ENCODE measurements at regions not wholly inside any gene's neighbourhood (a gene's known extent, or its start where the extent isn't known, plus 50 kb on each side); places are given as distances from the start of the nearest gene placed in this dataset.

DNA sequence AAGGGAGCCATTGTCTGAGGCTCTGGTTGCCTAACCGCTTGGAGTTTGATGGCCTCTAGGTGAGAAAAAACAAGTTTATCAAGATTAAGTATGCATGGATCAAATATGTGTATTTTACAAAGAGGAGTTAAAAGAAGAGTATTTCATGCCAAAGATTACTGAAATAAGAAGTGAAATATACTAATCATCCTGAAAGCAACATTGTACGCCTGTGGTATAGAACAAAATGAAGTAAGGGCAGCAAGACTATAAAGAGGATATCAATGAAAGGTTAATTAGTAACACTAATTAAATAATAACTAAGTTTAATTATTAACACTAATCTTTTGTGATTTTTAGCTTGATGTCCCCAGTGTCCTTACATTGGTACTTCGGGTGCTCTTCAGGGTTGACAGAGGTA is 276.7 kb downstream of the CALCRL start:
- no peaks in the 10 kb centered on the region for H3K4me1 ChIP-seq (replicated peaks in 1 of 2; ENCODE audit: control insufficient read depth in 2 of 2, insufficient read depth in 2 of 2, low read length in 2 of 2)
- H3K4me2 ChIP-seq (ENCODE audit: insufficient read depth, low read length) = no peak overlapping the region
- intact Hi-C loops (cut with micrococcal nuclease) = loop anchor here (5.0 kb wide), 2 partner anchors 269 to 309 kb away; no protein-coding TSS in a partner anchor
- CTCF ChIA-PET (ENCODE audit: low intra/inter-chr PET ratio) = no interaction called here
- FAIRE-seq (no peak), DNase-seq (ENCODE audit: extremely low read depth in 1 of 4, low spot score in 3 of 4) (no peak), ATAC-seq (no peak)
- H3K27me3 ChIP-seq (ENCODE audit: control insufficient read depth in 2 of 2, insufficient read depth in 2 of 2, low read length in 2 of 2) = no peaks in the 10 kb centered on the region
- H3K36me3 ChIP-seq (ENCODE audit: control insufficient read depth, insufficient read depth, low read length) = no peaks in the 10 kb centered on the region
- no peaks in the 10 kb centered on the region for H4K20me1 ChIP-seq (replicated peaks; ENCODE audit: control insufficient read depth, insufficient read depth, low read length)
- no peaks in the 10 kb centered on the region for H3K9me1 ChIP-seq (ENCODE audit: control insufficient read depth, insufficient read depth, low read length)
- H3K4me3 ChIP-seq = no peak overlapping the region
- no TSS peak for BruUV-seq (replicated peaks)
- POLR2A ChIA-PET = no interaction called here
- H3K9me3 ChIP-seq (replicated peaks; ENCODE audit: control insufficient read depth, insufficient read depth, low read depth, low read length) = no peaks in the 10 kb centered on the region
- H3K79me2 ChIP-seq (ENCODE audit: control insufficient read depth, insufficient read depth, low read length) = no peaks in the 10 kb centered on the region
- H2AFZ ChIP-seq (ENCODE audit: low read depth, low read length) = no peak overlapping the region
- H3K9ac ChIP-seq (ENCODE audit: insufficient read depth in 1 of 2, low read depth in 2 of 2, low read length in 2 of 2) = no peak overlapping the region
- in situ Hi-C loops (cut with MboI) = no loop called here
- TF ChIP-seq TCFL5 (CRISPR knock-in tag; conservative IDR thresholded peaks at IDR 0.05) = no peak
- no peak for TF ChIP-seq POLR2B (IDR thresholded peaks at IDR 0.05; ENCODE audit: low read depth, partially characterized antibody)
- TF ChIP-seq NR2C2 (CRISPR knock-in tag; IDR thresholded peaks at IDR 0.05) = no peak
- TF ChIP-seq NR2C2 (tag; IDR thresholded peaks at IDR 0.05) = no peak
- no peak for TF ChIP-seq ZNF668 (CRISPR knock-in tag; IDR thresholded peaks at IDR 0.05)
- TF ChIP-seq CBX1 (IDR thresholded peaks at IDR 0.05; ENCODE audit: low read depth) = no peak
- TF ChIP-seq, protein P1, sequence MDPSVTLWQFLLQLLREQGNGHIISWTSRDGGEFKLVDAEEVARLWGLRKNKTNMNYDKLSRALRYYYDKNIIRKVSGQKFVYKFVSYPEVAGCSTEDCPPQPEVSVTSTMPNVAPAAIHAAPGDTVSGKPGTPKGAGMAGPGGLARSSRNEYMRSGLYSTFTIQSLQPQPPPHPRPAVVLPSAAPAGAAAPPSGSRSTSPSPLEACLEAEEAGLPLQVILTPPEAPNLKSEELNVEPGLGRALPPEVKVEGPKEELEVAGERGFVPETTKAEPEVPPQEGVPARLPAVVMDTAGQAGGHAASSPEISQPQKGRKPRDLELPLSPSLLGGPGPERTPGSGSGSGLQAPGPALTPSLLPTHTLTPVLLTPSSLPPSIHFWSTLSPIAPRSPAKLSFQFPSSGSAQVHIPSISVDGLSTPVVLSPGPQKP (CRISPR knock-in tag; IDR thresholded peaks at IDR 0.05) = no peak
- no peak for TF ChIP-seq ILF3 (IDR thresholded peaks at IDR 0.05; ENCODE audit: borderline replicate concordance)
- no peak for TF ChIP-seq LCOR (CRISPR knock-in tag; IDR thresholded peaks at IDR 0.05)
- TF ChIP-seq LARP7 (IDR thresholded peaks at IDR 0.05) = no peak
- no peak for TF ChIP-seq HNRNPLL (IDR thresholded peaks at IDR 0.05; ENCODE audit: low read depth, low read length, poor library complexity, severe bottlenecking)
- no peak for TF ChIP-seq ELF1 (tag; IDR thresholded peaks at IDR 0.05)
- TF ChIP-seq RNF2 (IDR thresholded peaks at IDR 0.05) = no peak
- TF ChIP-seq STAG1 (CRISPR knock-in tag; IDR thresholded peaks at IDR 0.05; ENCODE audit: borderline replicate concordance) = no peak
- TF ChIP-seq ZNF830 (CRISPR knock-in tag; IDR thresholded peaks at IDR 0.05) = no peak
- no peak for TF ChIP-seq ZKSCAN3 (CRISPR knock-in tag; IDR thresholded peaks at IDR 0.05)
- TF ChIP-seq RBM17 (IDR thresholded peaks at IDR 0.05; ENCODE audit: borderline replicate concordance, low read depth, low read length) = no peak
- TF ChIP-seq ZFP30 (CRISPR knock-in tag; IDR thresholded peaks at IDR 0.05; ENCODE audit: borderline replicate concordance) = no peak
- TF ChIP-seq IFI16 (CRISPR knock-in tag; IDR thresholded peaks at IDR 0.05) = no peak
- TF ChIP-seq EGR1 (conservative IDR thresholded peaks at IDR 0.05) = no peak
- TF ChIP-seq ZNF134 (CRISPR knock-in tag; conservative IDR thresholded peaks at IDR 0.05) = no peak
- 16% methylated on average over 3 of the region's 3 CpGs for WGBS (ENCODE audit: insufficient coverage, low coverage, missing lambda C conversion rate)
- H3K27ac ChIP-seq (ENCODE audit: extremely low read depth, low read depth, low read length) = no peak overlapping the region

Data from K562 (cell line).